Liver (tissue), 7 donors: ENCODE measurements at regions not wholly inside any gene's neighbourhood (a gene's known extent, or its start where the extent isn't known, plus 50 kb on each side); places are given as distances from the start of the nearest gene placed in this dataset.
"Not testable (repeated sequence)": the region's sequence is repeated elsewhere in the genome, so short reads cannot be mapped to it uniquely, and the experiment has no call there.

ENCODE experiments used
- DNase-seq: peaks from one replicate; pipeline ENCODE4 v3.0.0-alpha.2; 2017; ENCODE audit warnings: low spot score
- H3K27ac ChIP-seq, 2 donors: one replicate each; pipeline ENCODE4 v1.7.0; 2013; ENCODE audit warnings: inconsistent platforms in 2 of 2, low read length in 2 of 2, control low read depth in 1 of 2, low read depth in 1 of 2, mild to moderate bottlenecking in 1 of 2
- H3K27me3 ChIP-seq, 4 donors: one replicate each; pipeline versions ENCODE4 v1.6.1 to v1.7.0; 2013; ENCODE audit warnings: low read length in 3 of 4, inconsistent platforms in 1 of 4, mild to moderate bottlenecking in 1 of 4, moderate library complexity in 1 of 4; ENCODE audit not compliant: control insufficient read depth in 4 of 4, insufficient read depth in 4 of 4
- H3K36me3 ChIP-seq, 4 donors: one replicate each; pipeline versions ENCODE4 v1.6.1 to v1.7.0; 2013; ENCODE audit warnings: low read length in 3 of 4, mild to moderate bottlenecking in 3 of 4, low read depth in 1 of 4, moderate library complexity in 1 of 4; ENCODE audit not compliant: control insufficient read depth in 4 of 4, insufficient read depth in 3 of 4
- H3K4me1 ChIP-seq, 4 donors: one replicate each; pipeline versions ENCODE4 v1.6.1 to v1.7.0; 2013; ENCODE audit warnings: low read length in 3 of 4, mild to moderate bottlenecking in 3 of 4, moderate library complexity in 1 of 4; ENCODE audit not compliant: control insufficient read depth in 4 of 4, insufficient read depth in 4 of 4
- H3K4me3 ChIP-seq, 3 donors: one replicate each; pipeline versions ENCODE4 v1.6.1 to v1.7.0; 2013; ENCODE audit warnings: low read length in 3 of 3, control low read depth in 1 of 3, low read depth in 1 of 3, mild to moderate bottlenecking in 1 of 3
- H3K9ac ChIP-seq, 2 donors: one replicate each; pipeline ENCODE4 v1.7.0; 2013; ENCODE audit warnings: low read length in 2 of 2, mild to moderate bottlenecking in 2 of 2, moderate library complexity in 2 of 2, control low read depth in 1 of 2, low read depth in 1 of 2
- H3K9me3 ChIP-seq, 4 donors: one replicate each; pipeline versions ENCODE4 v1.6.1 to v1.7.0; 2013; ENCODE audit warnings: low read length in 3 of 4; ENCODE audit not compliant: control insufficient read depth in 4 of 4
- EGR1 ChIP-seq, 2 donors: IDR thresholded peaks; 2 replicates each; pipeline ENCODE4 v1.6.1; 2016 to 2018; ENCODE audit warnings: antibody characterized with exemption in 2 of 2, low read depth in 2 of 2
- FOXA1 ChIP-seq: IDR thresholded peaks from 2 replicates; pipeline ENCODE4 v1.6.1; 2016; ENCODE audit warnings: antibody characterized with exemption
- FOXA2 ChIP-seq: IDR thresholded peaks from 2 replicates; pipeline ENCODE4 v1.6.1; 2016; ENCODE audit warnings: antibody characterized with exemption
- GABPA ChIP-seq, 2 donors: IDR thresholded peaks in 1 of 2; conservative IDR thresholded peaks in 1 of 2; 2 replicates each; pipeline ENCODE4 v1.6.1; 2016; ENCODE audit warnings: antibody characterized with exemption in 2 of 2, mild to moderate bottlenecking in 1 of 2, moderate library complexity in 1 of 2
- HNF4A ChIP-seq, 2 donors: conservative IDR thresholded peaks; 2 replicates each; pipeline ENCODE4 v1.6.1; 2016; ENCODE audit warnings: antibody characterized with exemption in 2 of 2, mild to moderate bottlenecking in 2 of 2
- HNF4G ChIP-seq: IDR thresholded peaks from 2 replicates; pipeline ENCODE4 v1.6.1; 2016; ENCODE audit warnings: antibody characterized with exemption
- JUND ChIP-seq, 2 donors: IDR thresholded peaks; 2 replicates each; pipeline ENCODE4 v1.6.1; 2016; ENCODE audit warnings: antibody characterized with exemption in 2 of 2
- NR2F2 ChIP-seq: IDR thresholded peaks from 2 replicates; pipeline ENCODE4 v1.6.1; 2016; ENCODE audit warnings: antibody characterized with exemption
- RAD21 ChIP-seq, 2 donors: IDR thresholded peaks; 2 replicates each; pipeline ENCODE4 v1.6.1; 2016; ENCODE audit warnings: antibody characterized with exemption in 2 of 2, mild to moderate bottlenecking in 2 of 2
- RXRA ChIP-seq, 2 donors: IDR thresholded peaks; 2 replicates each; pipeline ENCODE4 v1.6.1; 2017 to 2018; ENCODE audit warnings: antibody characterized with exemption in 2 of 2, mild to moderate bottlenecking in 1 of 2
- SP1 ChIP-seq: IDR thresholded peaks from 2 replicates; pipeline ENCODE4 v1.6.1; 2018; ENCODE audit warnings: antibody characterized with exemption, mild to moderate bottlenecking
- YY1 ChIP-seq: IDR thresholded peaks from 2 replicates; pipeline ENCODE4 v1.6.1; 2016; ENCODE audit warnings: antibody characterized with exemption, mild to moderate bottlenecking
- WGBS: extraction: QIAGEN DNeasy Blood & Tissue Kit; methylation state at CpG from one replicate; pipeline ENCODE4 v1.1.7; 2013; 5-methylcytosine and 5-hydroxymethylcytosine counted together
- TF ChIP-seq, protein P1 (sequence below): IDR thresholded peaks from 2 replicates; pipeline ENCODE4 v1.6.1; 2016; ENCODE audit warnings: antibody characterized with exemption
- TF ChIP-seq, protein P2 (sequence below): IDR thresholded peaks from 2 replicates; pipeline ENCODE4 v1.6.1; 2016; ENCODE audit warnings: antibody characterized with exemption
- TF ChIP-seq, protein P3 (sequence below): IDR thresholded peaks from 2 replicates; pipeline ENCODE4 v1.6.1; 2016; ENCODE audit warnings: antibody characterized with exemption
- TF ChIP-seq, protein P4 (sequence below): IDR thresholded peaks from 2 replicates; pipeline ENCODE4 v1.6.1; 2016; ENCODE audit warnings: antibody characterized with exemption, mild to moderate bottlenecking
- donor health status: healthy.
- donor health status: healthy.
- donor health status: healthy.
- donor health status: healthy.

DNA sequence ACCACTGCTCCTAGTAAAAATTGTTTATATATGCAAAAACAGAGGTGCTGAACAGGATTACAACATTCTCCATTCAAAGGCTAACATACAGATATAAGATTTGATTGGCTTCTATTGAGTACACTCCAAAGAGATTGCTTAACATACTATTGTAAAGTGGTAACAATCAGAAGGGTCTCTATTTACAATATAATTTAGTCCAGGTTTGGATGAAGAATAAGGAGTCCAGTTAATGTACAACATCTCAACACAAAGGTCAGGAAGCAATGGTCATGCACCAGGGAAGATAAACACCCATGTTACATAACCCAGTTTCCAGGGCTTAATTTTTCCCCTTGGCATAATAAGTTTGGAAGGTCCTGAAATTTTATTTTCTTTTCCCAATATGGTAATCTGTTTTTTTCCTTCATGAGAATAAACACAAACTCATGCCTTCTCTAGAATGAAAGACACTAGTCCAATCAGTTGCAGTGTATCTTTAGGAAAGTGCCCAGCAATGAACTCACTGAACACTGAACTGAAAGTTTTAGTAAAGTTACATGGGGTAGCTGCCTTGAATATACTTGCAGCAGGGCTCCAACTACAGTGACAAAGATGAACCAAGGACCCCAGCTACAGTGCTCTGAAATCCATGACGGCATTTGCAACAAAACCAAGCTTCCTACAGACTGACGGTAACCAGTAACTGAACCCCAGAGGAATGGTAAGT lies 255.3 kb upstream of the GJE1 start (continued):
- TF ChIP-seq, protein P1, sequence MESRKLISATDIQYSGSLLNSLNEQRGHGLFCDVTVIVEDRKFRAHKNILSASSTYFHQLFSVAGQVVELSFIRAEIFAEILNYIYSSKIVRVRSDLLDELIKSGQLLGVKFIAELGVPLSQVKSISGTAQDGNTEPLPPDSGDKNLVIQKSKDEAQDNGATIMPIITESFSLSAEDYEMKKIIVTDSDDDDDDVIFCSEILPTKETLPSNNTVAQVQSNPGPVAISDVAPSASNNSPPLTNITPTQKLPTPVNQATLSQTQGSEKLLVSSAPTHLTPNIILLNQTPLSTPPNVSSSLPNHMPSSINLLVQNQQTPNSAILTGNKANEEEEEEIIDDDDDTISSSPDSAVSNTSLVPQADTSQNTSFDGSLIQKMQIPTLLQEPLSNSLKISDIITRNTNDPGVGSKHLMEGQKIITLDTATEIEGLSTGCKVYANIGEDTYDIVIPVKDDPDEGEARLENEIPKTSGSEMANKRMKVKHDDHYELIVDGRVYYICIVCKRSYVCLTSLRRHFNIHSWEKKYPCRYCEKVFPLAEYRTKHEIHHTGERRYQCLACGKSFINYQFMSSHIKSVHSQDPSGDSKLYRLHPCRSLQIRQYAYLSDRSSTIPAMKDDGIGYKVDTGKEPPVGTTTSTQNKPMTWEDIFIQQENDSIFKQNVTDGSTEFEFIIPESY, result peak; percentile 58

DNA sequence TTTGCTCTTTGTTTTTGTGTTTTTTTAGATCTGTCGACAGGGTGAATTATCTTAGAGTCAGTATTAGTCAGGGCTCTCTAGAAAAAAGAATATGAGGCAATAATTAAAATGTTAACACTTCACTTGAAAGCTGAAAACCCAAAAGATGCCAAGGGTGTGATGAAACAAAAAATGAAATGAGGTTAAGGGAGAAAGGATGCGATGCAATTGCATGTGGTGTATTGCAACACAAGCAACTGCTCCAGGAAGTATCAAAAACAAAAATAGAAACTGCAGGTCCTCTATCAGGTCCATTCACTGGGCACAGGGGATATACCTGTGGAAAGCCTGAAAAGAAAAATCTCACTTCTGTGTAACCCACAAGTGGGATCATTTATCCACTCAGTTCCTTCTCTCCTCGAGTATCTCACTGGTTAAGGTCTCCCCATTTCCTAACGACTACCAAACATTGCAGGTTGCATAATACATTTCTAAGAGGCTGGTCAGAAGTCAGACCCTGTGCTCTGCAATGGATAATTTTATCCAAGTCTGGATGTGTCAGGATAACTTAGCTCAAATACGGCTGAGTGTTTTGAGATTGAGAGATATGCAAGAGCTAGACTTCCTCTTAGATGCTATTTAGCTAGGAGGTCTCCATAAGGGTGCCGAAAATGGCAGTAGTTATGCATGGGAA lies 257.7 kb upstream of the GJE1 start:
- no peaks in the 10 kb centered on the region for H3K36me3 ChIP-seq
- no peak for DNase-seq
- H3K27me3 ChIP-seq, result no peaks in the 10 kb centered on the region
- no peak for TF ChIP-seq EGR1 (IDR thresholded peaks at IDR 0.05; ENCODE audit: low read depth in 2 of 2)
- TF ChIP-seq, protein P2, sequence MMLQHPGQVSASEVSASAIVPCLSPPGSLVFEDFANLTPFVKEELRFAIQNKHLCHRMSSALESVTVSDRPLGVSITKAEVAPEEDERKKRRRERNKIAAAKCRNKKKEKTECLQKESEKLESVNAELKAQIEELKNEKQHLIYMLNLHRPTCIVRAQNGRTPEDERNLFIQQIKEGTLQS, result peak; percentile 63
- TF ChIP-seq RXRA (IDR thresholded peaks at IDR 0.05), result peak in 1 of 2 donors; percentile 61
- TF ChIP-seq YY1, result peak; percentile 24
- TF ChIP-seq HNF4A (conservative IDR thresholded peaks at IDR 0.05), result peak; percentile 62 to 66
- no peak for TF ChIP-seq GABPA (IDR thresholded peaks at IDR 0.05 in 1 of 2, conservative IDR thresholded peaks at IDR 0.05 in 1 of 2)
- no peak for TF ChIP-seq FOXA1
- TF ChIP-seq, protein P1, result peak; percentile 43
- TF ChIP-seq, protein P3, sequence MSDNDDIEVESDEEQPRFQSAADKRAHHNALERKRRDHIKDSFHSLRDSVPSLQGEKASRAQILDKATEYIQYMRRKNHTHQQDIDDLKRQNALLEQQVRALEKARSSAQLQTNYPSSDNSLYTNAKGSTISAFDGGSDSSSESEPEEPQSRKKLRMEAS, result peak; percentile 40
- TF ChIP-seq JUND (IDR thresholded peaks at IDR 0.05), result peak in 1 of 2 donors; percentile 36
- peak; percentile 36 for TF ChIP-seq SP1
- no peak for TF ChIP-seq NR2F2
- TF ChIP-seq HNF4G, result no peak
- no peak for TF ChIP-seq FOXA2
- TF ChIP-seq RAD21 (IDR thresholded peaks at IDR 0.05), result peak; percentile 18 to 38
- TF ChIP-seq, protein P4, sequence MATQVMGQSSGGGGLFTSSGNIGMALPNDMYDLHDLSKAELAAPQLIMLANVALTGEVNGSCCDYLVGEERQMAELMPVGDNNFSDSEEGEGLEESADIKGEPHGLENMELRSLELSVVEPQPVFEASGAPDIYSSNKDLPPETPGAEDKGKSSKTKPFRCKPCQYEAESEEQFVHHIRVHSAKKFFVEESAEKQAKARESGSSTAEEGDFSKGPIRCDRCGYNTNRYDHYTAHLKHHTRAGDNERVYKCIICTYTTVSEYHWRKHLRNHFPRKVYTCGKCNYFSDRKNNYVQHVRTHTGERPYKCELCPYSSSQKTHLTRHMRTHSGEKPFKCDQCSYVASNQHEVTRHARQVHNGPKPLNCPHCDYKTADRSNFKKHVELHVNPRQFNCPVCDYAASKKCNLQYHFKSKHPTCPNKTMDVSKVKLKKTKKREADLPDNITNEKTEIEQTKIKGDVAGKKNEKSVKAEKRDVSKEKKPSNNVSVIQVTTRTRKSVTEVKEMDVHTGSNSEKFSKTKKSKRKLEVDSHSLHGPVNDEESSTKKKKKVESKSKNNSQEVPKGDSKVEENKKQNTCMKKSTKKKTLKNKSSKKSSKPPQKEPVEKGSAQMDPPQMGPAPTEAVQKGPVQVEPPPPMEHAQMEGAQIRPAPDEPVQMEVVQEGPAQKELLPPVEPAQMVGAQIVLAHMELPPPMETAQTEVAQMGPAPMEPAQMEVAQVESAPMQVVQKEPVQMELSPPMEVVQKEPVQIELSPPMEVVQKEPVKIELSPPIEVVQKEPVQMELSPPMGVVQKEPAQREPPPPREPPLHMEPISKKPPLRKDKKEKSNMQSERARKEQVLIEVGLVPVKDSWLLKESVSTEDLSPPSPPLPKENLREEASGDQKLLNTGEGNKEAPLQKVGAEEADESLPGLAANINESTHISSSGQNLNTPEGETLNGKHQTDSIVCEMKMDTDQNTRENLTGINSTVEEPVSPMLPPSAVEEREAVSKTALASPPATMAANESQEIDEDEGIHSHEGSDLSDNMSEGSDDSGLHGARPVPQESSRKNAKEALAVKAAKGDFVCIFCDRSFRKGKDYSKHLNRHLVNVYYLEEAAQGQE, result peak; percentile 21
- H3K4me1 ChIP-seq, result peaks cover 9 to 42% (median 22%) of the 10 kb centered on the region in 4 donors
- H3K9ac ChIP-seq, result peak overlapping the region in 1 of 2 donors; percentile 27
- H3K4me3 ChIP-seq, result peak overlapping the region in 1 of 3 donors; percentile 15
- peak overlapping the region; percentile 77 to 84 for H3K27ac ChIP-seq
- H3K9me3 ChIP-seq, result no peaks in the 10 kb centered on the region
- 36% methylated on average over 6 of the region's 6 CpGs for WGBS

DNA sequence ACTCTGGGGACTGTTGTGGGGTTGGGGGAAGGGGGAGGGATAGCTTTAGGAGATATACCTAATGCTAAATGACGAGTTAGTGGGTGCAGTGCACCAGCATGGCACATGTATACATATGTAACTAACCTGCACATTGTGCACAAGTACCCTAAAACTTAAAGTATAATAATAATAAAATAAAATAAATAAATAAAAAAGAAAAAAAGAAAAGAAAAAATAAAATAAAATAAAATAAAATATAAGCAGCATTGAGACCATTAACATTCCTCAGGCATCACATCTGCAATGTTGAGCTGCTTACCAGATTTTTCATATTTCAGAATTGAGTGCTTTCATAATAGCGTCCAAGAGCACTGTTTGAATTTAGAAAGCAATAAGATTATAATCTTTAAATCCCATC lies 263.2 kb upstream of the GJE1 start:
- H3K4me3 ChIP-seq, DNase-seq, H3K27ac ChIP-seq, H3K9ac ChIP-seq, H3K36me3 ChIP-seq, H3K27me3 ChIP-seq, H3K9me3 ChIP-seq: not testable (repeated sequence)
- WGBS, result 84% methylated on average over 2 of the region's 2 CpGs
- H3K4me1 ChIP-seq, result peaks cover 0 to 10% (median 1%) of the 10 kb centered on the region in 4 donors
